ENCODE measurements at regions not wholly inside any gene's neighbourhood (a gene's known extent, or its start where the extent isn't known, plus 50 kb on each side); places are given as distances from the start of the nearest gene placed in this dataset.
"Not testable (repeated sequence)": the region's sequence is repeated elsewhere in the genome, so short reads cannot be mapped to it uniquely, and the experiment has no call there.

- DNase-seq (ENCODE audit: low read depth in 4 of 4, low spot score in 2 of 4) = no peak
Observed at GRCh38 chr7:67863911-67864310, 867.3 kb downstream of the TYW1 start.

GRCh38 chr7:67866054-67866453 lies 869.4 kb downstream of the TYW1 start:
- DNase-seq (ENCODE audit: low read depth in 4 of 4, low spot score in 2 of 4) = no peak

DNA sequence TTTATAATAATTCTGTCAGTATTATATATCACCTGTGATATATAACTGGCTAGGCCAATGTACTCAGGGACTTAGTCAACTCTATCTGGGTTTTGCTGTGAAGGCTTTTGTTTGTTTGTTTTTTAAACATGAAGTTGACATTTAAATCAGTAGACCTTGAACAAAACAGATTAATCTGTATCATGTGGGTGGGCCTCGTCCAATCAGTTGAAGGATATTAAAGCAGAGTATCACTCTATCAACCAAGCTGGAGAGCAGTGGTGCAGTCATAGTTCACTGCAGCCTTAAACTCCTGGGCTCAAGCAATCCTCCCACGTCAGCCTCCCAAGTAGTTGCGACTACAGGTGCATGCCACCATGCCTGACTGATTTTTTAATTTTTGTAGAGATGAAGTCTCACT lies 870.2 kb downstream of the TYW1 start:
- DNase-seq (ENCODE audit: low read depth in 4 of 4, low spot score in 2 of 4) = no peak

DNA sequence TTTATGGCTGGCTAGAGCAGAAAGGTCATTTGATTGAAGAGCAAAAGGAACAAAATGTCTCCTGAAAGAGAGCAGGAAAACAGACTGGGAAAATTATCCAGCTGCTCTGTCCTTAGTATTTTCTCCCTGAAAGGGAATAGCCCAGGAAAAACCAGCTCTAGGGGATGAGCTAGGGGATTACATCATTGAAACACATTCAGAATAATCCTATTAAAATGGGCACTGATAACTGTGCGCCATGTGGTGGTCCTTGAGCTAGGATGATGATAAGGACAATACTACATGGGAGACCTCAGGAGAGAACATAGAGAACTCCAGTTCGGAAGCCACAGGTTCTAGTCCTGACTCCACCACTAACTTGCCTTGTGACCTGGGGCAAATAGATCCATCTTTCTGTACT lies 873.8 kb downstream of the TYW1 start:
- DNase-seq (ENCODE audit: low read depth in 4 of 4, low spot score in 2 of 4) = no peak

- no peak for DNase-seq (ENCODE audit: low read depth in 4 of 4, low spot score in 2 of 4)
Observed at GRCh38 chr7:67875558-67875957, 878.9 kb downstream of the TYW1 start.

GRCh38 chr7:67878808-67879207 lies 882.2 kb downstream of the TYW1 start:
- DNase-seq (ENCODE audit: low read depth in 4 of 4, low spot score in 2 of 4) = no peak

GRCh38 chr7:67882843-67883242 lies 886.2 kb downstream of the TYW1 start:
- DNase-seq (ENCODE audit: low read depth in 4 of 4, low spot score in 2 of 4) = no peak

DNA sequence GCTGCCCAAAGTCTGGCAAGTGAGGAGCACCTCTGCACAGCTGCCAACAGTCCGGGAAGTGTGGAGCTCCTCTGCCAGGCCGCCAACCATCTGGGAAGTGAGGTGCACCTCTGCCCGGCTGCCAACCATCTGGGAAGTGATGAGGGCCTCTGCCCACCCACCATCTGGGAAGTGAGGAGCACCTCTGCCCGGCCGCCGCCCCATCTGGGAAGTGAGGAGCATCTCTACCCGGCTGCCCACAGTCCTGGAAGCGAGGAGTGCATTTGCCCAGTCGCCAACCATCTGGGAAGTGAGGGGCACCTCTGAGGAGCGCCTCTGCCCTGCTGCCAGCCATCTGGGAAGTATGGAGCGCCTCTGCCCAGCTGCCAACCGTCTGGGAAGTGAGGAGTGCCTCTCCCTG lies 893.7 kb downstream of the TYW1 start:
- DNase-seq (ENCODE audit: low read depth in 4 of 4, low spot score in 2 of 4) = no peak

DNA sequence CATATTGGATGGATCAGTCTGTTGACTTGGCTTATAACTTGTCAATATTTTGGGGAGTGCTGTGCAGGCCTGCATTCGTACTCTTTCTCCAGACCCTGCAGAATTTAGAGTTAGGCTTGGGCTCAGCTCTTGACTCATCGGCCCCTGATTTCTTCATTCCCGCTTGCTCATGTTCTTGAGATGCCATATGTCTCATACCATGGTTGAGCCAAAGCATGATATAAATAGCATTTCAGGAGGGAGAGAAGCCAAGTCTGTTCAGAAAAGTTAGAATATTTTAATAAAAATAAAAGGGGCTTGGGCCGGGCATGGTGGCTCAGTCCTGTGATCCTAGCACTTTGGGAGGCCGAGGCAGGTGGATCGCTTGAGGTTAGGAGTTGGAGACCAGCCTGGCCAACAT lies 898.1 kb downstream of the TYW1 start:
- DNase-seq (ENCODE audit: low read depth in 4 of 4, low spot score in 2 of 4) = no peak

DNA sequence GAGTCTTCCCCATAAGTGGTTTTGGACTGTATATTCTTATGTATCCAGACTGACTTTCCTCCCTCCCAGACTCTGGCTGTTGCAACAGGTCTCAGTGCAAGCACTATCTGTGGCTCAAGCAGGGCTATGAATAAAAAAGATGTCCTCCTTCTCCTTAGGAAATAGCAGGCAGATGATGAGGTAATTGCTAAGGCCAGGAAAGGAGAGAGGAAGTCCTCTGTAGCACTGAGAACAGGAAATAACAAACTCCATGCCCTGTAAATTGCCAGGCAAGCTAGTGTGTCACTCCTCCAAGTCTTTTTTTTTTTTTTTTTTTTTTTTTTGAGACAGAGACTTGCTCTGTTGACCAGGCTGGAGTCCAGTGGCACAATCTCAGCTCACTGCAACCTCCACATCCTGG lies 900.1 kb downstream of the TYW1 start:
- no peak for DNase-seq (ENCODE audit: low read depth in 4 of 4, low spot score in 2 of 4)

- DNase-seq (ENCODE audit: low read depth in 4 of 4, low spot score in 2 of 4) = no peak
Observed at GRCh38 chr7:67900456-67900855, 903.8 kb downstream of the TYW1 start.

GRCh38 chr7:67901808-67902480 lies 905.3 kb downstream of the TYW1 start:
- DNase-seq (ENCODE audit: low read depth in 4 of 4, low spot score in 2 of 4) = no peak

- no peak for DNase-seq (ENCODE audit: low read depth in 4 of 4, low spot score in 2 of 4)
Observed at GRCh38 chr7:67907792-67908191, 911.2 kb downstream of the TYW1 start.

- DNase-seq (ENCODE audit: low read depth in 4 of 4, low spot score in 2 of 4) = no peak
Observed at GRCh38 chr7:67912437-67912836, 915.8 kb downstream of the TYW1 start.

GRCh38 chr7:67913604-67914003 lies 917.0 kb downstream of the TYW1 start:
- DNase-seq (ENCODE audit: low read depth in 4 of 4, low spot score in 2 of 4) = no peak

DNA sequence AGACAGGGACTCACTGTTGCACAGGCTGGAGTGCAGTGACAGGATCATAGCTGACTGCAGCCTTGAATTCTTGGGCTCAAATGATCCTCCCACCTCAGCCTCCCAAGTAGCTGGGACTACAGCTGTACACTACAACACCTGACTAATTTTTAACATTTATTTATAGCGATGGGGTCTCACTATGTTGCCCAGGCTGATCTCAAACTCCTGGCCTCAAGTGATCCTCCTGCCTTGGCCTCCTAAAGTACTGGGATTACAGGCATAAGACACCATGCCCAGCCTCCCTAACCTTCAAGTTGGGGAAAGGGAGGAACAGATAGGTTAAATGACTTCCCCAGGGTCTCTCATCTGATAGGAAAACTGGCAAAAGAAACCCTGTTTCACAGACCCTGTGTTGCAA lies 919.5 kb downstream of the TYW1 start:
- DNase-seq (ENCODE audit: low read depth in 4 of 4, low spot score in 2 of 4) = not testable (repeated sequence)

DNA sequence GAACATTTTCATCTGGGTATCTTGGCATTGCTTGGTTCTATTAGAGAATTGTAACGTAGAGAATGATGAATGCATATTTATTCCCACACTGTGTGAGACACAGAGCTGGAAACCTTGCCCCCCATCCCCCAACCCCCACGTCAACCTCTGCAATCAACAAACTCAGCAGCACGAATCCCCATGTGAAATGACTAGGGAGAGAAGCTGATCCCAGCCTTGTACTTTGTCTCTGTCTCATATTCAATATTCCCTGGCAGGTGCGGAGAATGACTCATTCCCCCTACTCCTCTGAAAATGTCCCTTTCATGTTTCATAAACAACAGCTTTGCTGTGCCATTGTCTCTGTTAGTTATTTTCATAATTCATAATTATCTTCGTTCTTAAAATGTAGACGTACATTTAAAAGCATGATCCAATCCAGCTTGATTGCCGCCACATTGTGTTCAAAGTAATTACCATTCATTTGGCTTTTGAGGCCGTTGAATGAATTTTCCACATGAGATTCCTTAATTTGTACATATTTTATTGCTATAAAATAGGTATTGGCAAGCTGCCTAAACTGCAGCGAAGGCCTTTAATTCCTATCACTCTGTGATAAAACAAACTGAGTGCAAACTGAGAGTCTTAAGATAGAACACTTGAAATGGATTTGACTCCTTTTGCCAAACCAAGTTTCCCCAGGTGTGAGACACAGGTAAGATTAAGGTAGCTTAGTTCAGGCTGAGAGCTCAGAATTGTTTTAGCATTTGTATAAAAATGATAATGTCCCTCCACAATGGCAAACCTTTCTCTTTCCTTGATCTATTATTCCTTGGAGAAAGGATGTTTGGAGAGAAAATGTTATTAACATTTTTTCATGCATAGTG lies 920.2 kb downstream of the TYW1 start:
- no peak for DNase-seq (ENCODE audit: low read depth in 4 of 4, low spot score in 2 of 4)

GRCh38 chr7:67917437-67917755 lies 920.8 kb downstream of the TYW1 start:
- DNase-seq (ENCODE audit: low read depth in 4 of 4, low spot score in 2 of 4) = no peak

GRCh38 chr7:67918158-67918557 lies 921.5 kb downstream of the TYW1 start:
- no peak for DNase-seq (ENCODE audit: low read depth in 4 of 4, low spot score in 2 of 4)

- no peak for DNase-seq (ENCODE audit: low read depth in 4 of 4, low spot score in 2 of 4)
Observed at GRCh38 chr7:67923286-67923685, 926.7 kb downstream of the TYW1 start.

- no peak for DNase-seq (ENCODE audit: low read depth in 4 of 4, low spot score in 2 of 4)
Observed at GRCh38 chr7:67928141-67928540, 931.5 kb downstream of the TYW1 start.

GRCh38 chr7:67936447-67936846 lies 939.8 kb downstream of the TYW1 start:
- not testable (repeated sequence) for DNase-seq (ENCODE audit: low read depth in 4 of 4, low spot score in 2 of 4)
